AG20443 (cell line): ENCODE measurements at regions not wholly inside any gene's neighbourhood (a gene's known extent, or its start where the extent isn't known, plus 50 kb on each side); places are given as distances from the start of the nearest gene placed in this dataset.

Source experiments
- DNase-seq: peaks from one replicate; pipeline ENCODE4 v3.0.0; 2012; ENCODE audit warnings: low spot score, mixed read lengths

DNA sequence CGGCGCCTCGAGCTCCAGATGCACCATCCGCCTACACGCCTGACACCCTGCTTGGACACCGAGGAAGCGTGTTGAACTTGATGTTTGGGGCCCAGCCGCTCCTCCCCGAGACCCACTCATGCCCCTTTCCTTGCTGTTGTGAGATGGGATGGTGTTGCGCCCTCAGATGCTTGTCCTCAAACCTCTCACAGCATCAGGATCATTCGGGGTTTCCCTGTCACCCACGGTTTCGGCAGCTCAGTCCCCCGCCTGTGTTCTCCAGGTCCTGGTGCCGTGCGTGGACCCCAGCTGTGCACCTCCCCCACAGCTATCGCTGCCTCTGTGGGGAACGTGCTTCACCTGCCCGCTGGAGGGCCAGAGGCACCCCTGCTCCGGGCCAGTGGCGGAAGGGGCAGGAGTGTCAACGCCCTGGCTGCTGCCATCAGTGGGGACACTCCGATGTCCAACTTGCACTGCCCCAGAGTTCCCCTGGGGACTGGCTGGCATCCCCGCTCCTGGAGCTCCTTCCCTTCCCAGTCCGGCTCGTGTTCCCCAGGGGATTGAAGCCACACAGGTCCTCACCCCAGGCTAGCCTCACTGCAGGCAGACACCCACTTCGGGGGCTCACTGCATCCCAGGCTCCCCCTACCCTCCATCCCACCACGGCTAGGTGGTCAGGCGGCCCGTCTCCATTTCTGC is 82.3 kb upstream of the ADRA2C start:
- DNase-seq = no peak

DNA sequence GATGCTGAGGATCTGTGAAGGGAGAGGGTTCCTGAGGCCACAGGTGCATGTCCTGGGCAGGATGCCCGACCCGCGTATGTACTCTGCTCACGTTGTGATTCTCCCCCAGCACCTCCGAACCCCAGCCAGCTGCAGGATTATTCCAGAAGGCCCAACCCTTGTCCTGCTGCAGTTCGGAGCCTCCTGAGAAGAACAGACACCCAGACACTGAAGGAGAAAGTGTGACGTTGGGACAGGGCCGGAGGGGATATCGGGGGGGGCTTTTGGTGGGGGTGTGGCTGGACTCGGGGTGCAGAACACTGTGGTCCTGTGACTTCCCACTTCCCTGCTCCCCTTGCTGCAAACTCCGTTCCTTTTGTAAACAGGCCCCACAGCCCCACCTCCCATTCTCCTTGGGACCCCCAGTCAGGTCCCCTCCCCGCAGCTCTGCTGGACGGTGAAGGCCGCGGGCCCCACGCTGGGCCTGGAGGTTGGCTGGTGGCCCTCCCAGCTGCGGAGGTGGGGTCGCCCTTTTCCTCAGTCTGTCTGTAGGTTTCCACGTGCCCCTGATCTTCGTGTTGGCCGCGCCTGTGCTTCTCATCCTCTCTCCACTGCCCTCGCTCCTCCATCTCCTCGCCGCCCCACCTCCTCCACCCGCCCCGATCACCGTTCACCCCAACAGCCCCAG is 83.0 kb upstream of the ADRA2C start:
- no peak for DNase-seq

DNA sequence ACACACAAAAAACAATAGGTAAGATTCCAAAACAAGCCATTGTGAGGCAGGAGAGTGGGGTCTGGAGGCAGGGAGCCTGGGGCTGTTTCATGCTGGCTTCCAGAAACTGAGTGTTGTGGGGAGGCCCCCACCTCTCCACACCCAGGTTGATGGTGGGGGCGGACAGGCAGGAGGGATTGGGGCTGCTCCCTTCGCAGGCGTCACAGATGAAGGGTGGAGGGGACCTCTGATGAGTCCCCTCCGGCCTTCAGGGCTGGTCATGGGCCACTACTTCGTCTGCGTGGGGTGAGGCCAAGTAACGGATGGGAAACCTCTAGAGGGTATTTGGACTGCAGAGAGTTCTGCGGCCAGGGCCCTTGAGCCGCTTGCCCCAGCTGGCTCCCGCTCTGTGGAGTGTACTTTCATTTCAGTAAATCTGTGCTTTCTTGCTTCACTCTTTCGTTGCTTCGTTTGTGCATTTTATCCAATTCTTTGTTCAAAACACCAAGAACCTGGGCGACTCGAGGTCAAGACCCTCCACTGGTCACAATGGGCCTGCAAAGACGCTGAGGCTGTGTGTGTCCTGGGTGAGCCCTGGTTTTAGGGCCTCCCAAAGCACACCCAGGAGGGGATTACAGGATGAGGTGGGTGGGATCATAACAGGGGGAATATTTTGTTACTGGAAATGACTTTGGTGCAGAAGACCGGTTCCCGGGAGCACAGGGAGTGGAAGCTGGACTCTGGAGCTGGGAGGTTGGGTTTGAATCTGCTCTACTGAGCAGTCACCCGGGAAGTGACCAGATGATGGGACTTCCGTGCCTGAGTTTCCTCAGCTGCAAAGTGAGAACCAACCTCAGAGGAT is 83.7 kb upstream of the ADRA2C start:
- no peak for DNase-seq

DNA sequence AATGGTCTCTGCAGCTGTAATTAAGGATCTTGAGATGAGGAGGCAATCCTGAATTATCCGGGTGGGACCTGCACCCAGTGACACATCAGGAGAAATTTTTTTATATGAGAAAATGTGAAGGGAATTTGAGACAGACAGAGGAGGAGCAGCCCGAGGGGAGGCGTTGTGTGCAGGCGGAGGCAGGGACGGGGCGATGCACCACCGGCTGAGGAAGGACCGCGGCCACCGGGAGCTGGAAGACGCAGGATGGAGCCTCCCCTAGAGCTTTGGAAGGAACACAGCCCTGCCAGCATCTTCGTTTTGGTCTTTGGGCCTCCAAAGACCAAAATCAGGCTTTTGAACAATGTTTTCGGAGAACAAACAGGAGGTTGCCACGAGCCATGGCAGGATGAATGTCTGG is 85.0 kb upstream of the ADRA2C start:
- DNase-seq = no peak

DNA sequence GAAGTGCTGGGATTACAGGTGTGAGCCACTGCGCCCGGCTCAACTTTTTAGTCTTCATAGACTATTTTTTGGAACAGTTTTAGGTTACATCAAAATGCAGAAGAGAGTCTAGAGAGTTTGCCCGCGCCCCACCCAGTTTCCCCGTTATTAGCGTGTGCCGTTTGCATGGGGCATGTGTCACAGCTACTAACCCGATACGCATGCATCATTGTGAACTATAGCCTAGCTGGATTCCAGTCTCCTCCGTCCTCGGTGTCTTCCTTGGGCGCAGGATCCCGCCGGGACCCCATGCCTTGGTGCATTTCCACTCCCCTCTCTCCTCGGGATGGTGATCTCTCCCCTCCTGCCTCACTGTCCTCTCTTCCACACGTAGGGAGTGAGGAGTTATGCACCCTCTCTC is 85.5 kb upstream of the ADRA2C start:
- DNase-seq = no peak

DNA sequence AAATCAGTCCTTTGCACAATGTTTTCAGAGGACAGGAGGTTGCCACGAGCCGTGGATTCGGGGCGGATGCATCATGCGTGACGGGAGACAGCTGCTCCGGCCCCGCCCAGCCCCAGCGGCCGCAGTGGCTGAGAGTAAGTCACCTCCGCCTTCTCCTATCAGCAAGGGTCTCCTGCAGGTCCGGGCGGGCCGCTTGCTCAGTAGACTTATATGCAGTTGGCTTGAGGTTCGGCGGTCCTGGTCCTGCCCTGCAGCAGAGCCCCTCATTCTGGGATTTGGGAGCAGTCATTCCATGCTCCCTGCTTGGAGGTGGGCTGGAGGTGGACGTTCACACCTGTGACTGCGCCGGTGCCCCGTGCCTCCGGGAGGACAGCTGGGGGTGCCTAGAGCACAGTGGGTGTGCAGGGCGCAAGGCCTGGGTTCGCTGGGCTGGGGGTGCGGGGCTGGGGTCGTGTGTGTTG is 86.3 kb upstream of the ADRA2C start:
- no peak for DNase-seq

DNA sequence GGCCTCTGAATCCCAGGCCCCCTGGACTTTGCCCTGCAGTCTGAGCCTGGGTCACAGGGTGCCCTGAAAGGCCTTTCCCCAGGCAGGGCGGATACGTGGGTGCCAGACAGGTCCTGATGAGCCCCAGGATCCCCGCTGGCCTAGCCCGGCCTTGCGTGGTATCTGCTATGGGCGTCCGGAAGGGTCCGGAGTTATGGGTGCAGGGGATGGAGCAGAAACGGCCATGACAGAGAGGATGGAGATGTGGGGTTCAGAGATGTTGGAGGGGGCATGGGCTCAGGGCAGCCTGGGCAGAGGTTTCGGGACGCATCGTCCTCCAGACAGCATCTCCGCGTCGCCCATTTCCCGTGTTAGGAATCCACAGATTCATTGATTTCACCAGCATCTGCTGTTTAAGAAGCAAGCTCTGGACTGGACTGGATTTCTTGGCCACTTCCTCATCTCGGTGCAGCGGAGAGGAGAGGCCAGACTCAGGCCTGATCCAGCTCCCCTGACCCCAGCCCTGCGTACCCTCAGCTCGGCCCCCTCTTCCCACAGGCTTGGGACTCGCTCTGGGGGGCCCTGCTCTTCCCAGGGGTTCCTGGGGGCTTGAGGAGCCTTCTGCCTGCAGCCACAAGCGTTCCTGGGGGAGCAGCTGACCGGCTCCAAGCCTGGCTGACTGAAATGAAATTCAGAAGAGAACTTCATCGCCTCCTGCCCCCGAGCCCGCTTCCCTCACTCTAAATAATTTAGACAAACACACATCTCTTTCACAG is 86.9 kb upstream of the ADRA2C start:
- DNase-seq = no peak

DNA sequence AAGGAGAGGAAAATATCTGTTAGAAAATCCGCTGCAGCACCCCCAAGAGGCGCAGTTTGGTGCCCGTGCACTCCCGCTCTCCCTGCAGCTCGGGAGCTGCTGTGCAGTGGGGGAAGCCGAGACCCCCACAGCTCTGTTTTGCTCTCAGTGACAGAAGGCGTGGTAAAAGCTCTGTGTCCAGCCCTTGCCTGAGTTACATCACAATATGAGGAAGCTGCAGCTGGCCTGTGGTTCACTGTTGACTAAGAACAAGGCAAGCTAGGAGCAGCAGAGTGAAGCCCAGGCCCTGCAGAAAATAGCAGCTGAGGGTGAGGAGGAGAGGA is 88.5 kb upstream of the ADRA2C start:
- DNase-seq = no peak

DNA sequence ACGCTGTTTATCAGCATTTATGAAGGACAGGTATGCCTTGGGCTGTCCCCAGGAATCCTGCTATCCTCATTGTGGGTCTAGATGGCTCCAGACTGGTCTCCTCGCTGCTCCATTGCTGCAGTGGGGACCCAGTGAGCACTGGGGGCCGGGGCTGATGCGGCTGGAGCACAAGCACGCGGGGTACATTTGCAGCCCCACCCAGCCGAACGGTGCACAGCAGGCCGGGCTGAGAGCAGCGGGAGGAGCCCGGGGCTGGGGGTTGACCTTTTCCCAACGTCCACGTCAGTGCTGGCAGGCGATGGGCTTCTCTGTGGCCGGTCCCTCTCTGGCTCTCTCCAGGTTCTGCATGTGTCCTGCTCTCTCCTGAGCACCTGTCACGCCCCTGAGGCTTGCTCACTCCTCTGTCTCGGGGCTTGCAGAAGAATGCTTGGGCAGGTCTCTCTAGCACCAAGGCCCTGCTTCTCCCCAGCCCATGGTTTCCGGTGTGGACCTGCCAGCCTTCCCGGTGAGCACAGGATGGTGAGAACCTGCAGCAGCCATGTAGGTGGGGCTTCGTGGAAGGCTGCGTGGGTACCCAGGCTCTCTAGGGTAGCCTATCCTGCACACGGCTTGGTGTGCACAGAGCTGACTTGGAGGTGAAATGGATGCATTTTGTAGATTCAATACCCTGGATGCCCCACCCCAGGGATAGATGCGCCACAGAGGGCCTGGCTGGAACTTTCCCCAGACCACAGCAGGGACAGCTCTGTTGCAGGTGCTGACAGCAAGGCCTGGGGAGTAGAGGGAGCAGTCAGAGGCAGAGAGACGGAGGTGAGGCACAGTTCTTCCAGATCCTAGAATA is 89.1 kb upstream of the ADRA2C start:
- no peak for DNase-seq

DNA sequence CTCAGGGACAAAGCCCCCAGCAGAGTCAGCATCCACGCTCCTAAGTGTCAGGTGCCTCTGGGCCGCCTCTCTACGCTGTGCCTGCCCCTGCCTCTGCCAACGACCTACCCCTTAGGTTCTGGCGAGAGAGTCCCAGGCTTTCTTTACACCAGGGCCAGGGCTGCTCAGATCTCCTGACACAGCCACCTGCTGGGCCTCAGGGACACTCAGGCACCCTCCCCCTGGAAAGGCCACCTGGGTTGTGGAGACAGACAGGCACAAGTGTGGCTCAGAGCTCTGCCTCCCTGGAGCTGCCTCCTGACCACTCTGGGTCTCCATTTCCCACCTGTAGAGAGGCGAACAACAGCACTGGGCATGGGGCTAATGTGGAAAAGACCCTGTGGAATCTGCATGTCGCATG is 90.0 kb upstream of the ADRA2C start:
- no peak for DNase-seq

DNA sequence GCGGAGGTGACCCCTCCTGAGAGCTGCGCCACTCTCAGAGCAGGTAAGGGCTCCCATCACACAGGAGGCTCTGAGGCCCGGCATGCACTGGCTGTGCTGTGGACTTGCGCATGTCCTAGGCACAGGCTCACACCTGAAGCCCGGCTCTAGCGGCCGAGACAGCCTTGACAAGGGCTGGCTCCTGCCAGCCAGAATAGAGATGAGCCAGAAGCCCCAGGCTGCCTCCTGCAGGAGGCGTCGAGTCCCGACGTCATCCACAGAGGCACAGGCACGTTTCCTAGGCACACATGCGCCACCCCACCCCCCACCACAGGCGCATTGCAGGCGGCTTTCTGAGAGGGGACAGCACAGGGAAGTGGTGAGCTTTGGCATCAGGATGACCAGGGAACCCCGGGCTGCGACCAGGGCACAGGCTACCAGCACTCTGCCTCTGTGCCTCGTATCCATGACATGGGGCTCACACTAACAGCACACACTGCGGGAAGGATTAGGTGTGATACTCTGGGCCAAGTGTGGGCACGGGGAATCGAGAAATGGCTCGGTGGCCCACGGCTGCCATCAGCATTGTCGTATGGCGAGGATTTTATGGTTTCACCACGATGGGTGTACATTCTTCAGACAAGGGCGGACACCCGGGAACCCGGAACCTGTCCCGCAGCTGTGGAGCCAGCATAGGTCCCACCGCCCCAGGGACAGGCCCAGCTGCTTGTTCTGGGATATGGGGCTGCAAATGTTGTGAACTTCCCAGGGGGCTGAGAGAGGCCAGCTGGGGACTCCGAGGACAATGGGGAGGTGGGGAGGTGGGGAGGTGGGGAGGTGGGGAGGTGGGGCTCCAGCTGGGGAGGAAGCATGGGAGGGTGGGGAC is 90.7 kb upstream of the ADRA2C start:
- no peak for DNase-seq

DNA sequence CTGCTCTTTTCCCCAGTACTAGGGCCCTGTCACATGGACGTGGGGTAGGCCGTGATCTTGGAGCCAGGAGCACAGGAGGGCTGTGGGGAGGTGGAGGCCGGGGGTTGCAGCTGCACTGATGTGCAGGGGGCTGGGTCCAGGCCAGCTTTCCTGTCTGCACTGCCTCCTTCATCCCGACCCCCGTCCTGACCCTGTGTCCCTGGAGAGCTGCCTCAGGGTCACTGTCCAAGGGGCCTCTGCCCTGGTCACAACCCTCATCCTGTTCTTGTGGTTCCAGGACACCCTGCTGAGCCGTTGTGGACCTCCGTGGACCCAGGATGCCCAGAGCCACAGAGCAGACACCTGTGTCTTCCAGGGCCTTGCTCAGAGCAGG is 91.7 kb upstream of the ADRA2C start:
- no peak for DNase-seq

DNA sequence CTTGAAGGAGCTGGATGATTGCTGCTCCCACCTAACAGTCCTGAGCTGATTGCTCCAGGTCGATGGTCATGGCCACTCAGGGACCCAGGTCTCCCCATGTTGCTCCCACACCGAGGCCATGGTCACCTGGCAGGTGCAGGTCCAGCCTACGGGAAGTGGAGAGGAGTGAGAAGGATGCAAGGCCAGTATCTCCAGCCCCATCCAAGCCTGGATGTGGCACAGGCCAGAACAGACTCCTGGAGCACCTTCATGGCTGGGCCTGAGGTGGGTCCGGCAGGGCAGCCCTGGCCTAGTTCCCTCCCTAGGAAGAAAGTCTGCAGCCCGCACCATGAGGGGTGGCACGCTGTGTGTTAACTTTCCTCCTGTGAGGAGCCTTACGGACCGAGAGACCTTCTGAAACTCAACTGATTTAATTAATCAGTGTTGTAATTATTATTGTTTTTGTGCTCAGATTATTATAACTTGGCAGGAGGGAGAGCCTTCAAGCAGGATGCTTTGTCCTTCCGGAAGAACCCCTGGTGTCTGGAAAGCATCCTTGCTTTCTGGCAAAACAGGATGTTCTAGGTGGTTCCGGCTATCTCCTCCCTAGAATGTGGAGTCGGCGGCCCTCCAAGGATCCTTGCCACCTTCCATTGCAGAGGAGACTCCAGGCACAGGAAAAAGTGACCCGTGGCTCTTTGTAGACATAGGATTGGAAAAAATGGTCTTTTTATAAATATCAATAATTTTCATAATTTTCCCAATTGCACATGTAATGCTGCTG is 92.3 kb upstream of the ADRA2C start:
- DNase-seq = no peak

DNA sequence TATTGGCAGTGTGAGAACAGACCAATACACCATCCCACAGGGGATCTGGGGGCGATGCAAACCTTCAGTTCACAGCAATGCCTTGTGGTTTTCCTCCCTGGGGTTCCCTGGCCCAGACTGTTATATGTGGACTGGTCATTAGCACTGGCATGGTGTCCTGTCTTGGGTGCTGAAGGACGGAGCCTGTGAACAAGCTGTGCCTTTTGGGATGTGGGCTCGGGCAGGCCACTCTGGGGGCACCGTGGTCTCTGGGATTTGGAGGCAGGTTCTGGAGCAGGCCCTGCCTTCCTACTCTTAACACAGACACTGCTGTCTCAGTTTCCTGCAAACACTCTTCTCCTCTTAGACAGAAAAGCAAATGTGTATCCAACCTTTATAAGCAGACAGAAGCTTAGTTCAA is 93.0 kb upstream of the ADRA2C start:
- DNase-seq = no peak

DNA sequence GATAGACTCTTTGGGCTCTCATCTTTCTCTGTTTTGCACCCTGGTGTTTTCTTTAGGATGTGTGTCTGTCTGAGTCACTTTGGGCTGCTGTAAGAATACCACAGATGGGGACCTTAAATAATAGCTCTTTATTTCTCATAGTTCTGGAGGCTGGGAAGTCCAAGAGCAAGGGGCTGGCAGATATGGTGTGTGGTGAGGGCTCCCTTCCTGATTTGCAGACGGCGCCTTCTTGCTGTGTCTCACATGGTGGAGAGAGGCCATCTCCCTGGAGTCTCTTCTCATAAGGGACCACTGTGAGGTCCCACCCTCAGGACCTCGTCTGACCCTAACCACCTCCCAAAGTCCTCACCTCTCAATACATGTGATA is 93.7 kb upstream of the ADRA2C start:
- DNase-seq = no peak

DNA sequence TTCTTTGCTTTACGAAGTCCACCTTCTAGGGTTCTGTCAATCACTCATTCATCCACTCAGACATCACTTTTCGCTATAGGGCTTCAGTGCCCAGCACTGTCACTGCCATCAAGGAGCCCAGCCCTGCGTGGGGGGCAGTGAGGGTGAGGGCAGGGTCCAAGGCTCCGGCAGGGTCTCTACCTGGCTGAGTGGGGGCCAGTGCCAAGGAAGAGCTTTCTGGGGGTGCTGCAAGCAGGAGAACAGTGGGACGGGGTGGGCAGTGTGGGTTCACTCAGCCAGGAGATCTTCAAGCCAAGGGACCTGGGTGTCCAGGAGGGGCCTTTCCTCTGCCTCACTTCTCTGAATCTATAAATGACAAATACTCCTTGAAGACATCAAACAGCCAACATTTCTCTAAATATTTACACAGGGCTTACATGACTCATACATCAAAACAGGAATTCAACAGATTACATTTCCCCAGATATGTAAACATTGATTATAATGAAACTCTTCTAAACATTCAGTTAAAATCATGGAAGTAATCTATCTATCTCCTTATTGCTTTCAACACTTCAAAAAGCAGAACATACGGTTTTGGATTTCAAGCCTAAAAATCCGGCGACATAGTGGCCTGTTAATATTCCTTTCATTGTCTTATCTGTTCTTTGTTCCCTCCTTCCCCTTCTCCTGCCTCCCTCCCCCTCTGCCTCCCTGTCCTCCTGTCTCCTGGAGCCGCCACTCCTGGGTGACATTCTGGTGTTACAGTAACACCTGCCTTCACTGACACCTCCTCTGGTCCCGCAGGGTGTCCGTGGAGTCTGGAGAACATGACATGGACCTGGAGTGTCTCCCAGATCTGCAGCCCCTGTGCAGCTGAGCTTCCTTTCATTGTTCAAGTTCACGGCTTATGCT is 94.4 kb upstream of the ADRA2C start:
- no peak for DNase-seq

DNA sequence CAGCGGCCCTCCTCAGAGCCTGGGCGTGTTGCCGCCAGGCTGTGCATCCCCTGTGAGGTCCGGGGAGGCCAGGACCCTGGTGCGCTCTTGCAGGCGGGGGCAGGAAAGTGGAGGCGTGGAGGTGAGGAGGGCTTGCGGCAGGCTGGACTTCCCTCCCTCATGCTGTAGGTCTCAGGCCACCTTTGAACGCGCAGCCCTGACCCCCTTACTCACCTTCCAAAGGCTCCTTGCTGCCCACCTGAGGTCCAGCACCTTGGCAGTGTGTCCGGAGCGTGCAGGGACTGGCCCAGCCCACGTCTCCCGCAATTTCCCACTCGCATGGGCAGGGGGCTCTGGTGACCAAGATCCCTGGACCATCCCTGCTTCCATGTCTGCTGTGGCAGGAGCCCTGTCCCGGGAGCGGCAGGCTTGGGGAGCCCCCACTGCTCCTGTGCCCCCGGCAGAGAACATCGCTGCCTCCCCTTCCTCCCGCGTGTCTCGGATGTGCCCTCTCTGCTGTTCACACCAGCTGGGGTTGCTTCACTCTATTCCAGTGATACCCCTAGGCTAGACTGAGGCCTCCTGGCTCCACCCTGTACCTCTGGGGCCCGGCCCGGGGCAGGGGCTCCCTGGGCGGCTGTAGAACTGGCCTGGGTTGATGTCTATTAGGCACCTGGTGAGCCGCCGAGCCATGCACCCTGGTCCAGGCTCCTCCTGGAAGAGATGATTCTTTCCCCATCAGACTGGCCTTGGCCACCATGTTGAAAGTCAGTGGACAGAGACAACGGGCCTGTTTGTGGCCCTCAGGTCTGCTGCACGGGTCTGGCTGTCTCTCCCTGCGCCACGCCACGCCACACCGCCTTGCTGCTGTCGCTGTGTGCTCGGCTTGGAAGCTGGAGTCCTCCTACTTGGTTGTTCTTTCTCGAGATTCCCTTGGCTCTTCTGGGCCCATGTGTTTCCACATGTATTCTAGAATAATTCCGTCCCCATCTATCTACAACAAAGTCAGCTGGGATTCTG is 95.4 kb upstream of the ADRA2C start:
- DNase-seq = no peak

DNA sequence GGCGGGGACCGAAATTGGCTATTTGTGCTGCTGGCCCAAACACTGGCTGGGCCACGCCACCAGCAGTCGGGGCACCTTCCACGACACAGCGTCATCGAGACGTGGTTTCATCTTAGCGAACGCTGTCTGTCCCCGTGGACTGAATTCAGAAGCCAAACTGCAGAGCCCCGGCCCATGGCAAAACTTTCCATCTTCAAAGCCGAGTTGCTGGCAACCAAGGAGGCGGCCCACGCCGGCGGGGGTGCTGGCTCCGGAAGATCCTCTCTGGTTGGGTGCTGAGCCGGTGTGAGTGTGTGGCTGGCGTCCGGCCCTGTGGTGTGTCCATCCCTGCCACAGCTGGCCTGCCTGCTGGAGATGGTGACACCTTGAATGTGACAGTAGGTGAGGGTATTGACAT is 96.6 kb upstream of the ADRA2C start:
- no peak for DNase-seq
